ENCODE measurements at regions not wholly inside any gene's neighbourhood (a gene's known extent, or its start where the extent isn't known, plus 50 kb on each side); places are given as distances from the start of the nearest gene placed in this dataset.

GRCh38 chr6:87803791-87804190 is 101.8 kb upstream of the AKIRIN2 start:
- DNase-seq (ENCODE audit: low spot score) = no peak

GRCh38 chr6:87799651-87800050 is 97.6 kb upstream of the AKIRIN2 start:
- DNase-seq (ENCODE audit: low spot score) = no peak

GRCh38 chr6:87798393-87799278 is 96.6 kb upstream of the AKIRIN2 start:
- no peak for DNase-seq (ENCODE audit: low spot score)

- no peak for DNase-seq (ENCODE audit: low spot score)
These were observed 93.2 kb upstream of the AKIRIN2 start for GRCh38 chr6:87794922-87795885.

GRCh38 chr6:87793315-87793714 is 91.3 kb upstream of the AKIRIN2 start:
- no peak for DNase-seq (ENCODE audit: low spot score)

GRCh38 chr6:87791982-87792381 is 89.9 kb upstream of the AKIRIN2 start:
- no peak for DNase-seq (ENCODE audit: low spot score)

- no peak for DNase-seq (ENCODE audit: low spot score)
These were observed 89.5 kb upstream of the AKIRIN2 start for GRCh38 chr6:87791485-87791884.

GRCh38 chr6:87791029-87791428 is 89.0 kb upstream of the AKIRIN2 start:
- no peak for DNase-seq (ENCODE audit: low spot score)

- DNase-seq (ENCODE audit: low spot score) = no peak
These were observed 87.9 kb upstream of the AKIRIN2 start for GRCh38 chr6:87789900-87790290.

- no peak for DNase-seq (ENCODE audit: low spot score)
These were observed 87.3 kb upstream of the AKIRIN2 start for GRCh38 chr6:87789198-87789899.

GRCh38 chr6:87788141-87788540 is 86.1 kb upstream of the AKIRIN2 start:
- DNase-seq (ENCODE audit: low spot score) = no peak

- DNase-seq (ENCODE audit: low spot score) = no peak
These were observed 83.3 kb upstream of the AKIRIN2 start for GRCh38 chr6:87785229-87785862.

GRCh38 chr6:87784690-87785089 is 82.7 kb upstream of the AKIRIN2 start:
- no peak for DNase-seq (ENCODE audit: low spot score)

- no peak for DNase-seq (ENCODE audit: low spot score)
These were observed 82.0 kb upstream of the AKIRIN2 start for GRCh38 chr6:87784051-87784450.

GRCh38 chr6:87779542-87779941 is 77.5 kb upstream of the AKIRIN2 start:
- DNase-seq (ENCODE audit: low spot score) = no peak

- no peak for DNase-seq (ENCODE audit: low spot score)
These were observed 70.8 kb upstream of the AKIRIN2 start for GRCh38 chr6:87772597-87773530.

GRCh38 chr6:87767478-87767877 is 65.4 kb upstream of the AKIRIN2 start:
- DNase-seq (ENCODE audit: low spot score) = no peak

- DNase-seq (ENCODE audit: low spot score) = no peak
These were observed 64.2 kb upstream of the AKIRIN2 start for GRCh38 chr6:87766211-87766610.

GRCh38 chr6:87763901-87764300 is 61.9 kb upstream of the AKIRIN2 start:
- DNase-seq (ENCODE audit: low spot score) = no peak

- no peak for DNase-seq (ENCODE audit: low spot score)
These were observed 61.2 kb upstream of the AKIRIN2 start for GRCh38 chr6:87763276-87763675.

- DNase-seq (ENCODE audit: low spot score) = no peak
These were observed 60.1 kb upstream of the AKIRIN2 start for GRCh38 chr6:87762116-87762515.
